H1 (cell line): ENCODE measurements at regions not wholly inside any gene's neighbourhood (a gene's known extent, or its start where the extent isn't known, plus 50 kb on each side); places are given as distances from the start of the nearest gene placed in this dataset.

Experiments
- CTCF ChIA-PET: fragments of 300-600 bp; sonication (Branson Sonifier 250); formaldehyde crosslinking; loops from one replicate; lab custom pipeline; 2021; ENCODE audit not compliant: partially characterized antibody; lab: Charles Lee
- POLR2A ChIA-PET: fragments of 300-600 bp; sonication (Branson Sonifier 250); formaldehyde crosslinking; loops from one replicate; lab custom pipeline; 2021; ENCODE audit warnings: inconsistent platforms; ENCODE audit not compliant: partially characterized antibody; lab: Charles Lee
- DNase-seq, 2 experiments: peaks; one replicate each; pipeline versions ENCODE4 v3.0.0 to v3.0.0-alpha.2; 2010 to 2022; ENCODE audit warnings: low spot score in 2 of 2, low read depth in 1 of 2, mixed read lengths in 1 of 2
- FAIRE-seq: peaks from 2 replicates; lab custom pipeline; 2011; peaks lifted over from hg19 to GRCh38; lab: Jason Lieb, UNC
- H2AFZ ChIP-seq: 2 replicates; pipeline ENCODE4 v1.8.1; 2012; ENCODE audit warnings: low read length, inconsistent platforms
- H2AK5ac ChIP-seq: 2 replicates; pipeline ENCODE4 v1.6.1; 2013; ENCODE audit warnings: low read depth, low read length
- H2BK120ac ChIP-seq: replicated peaks from 2 replicates; pipeline ENCODE3; 2013; ENCODE audit warnings: low read depth, low read length, inconsistent platforms
- H2BK12ac ChIP-seq: 2 replicates; pipeline ENCODE4 v1.6.1; 2013; ENCODE audit warnings: low read depth, low read length
- H2BK15ac ChIP-seq: 2 replicates; pipeline ENCODE4 v1.6.1; 2013; ENCODE audit warnings: low read length
- H2BK20ac ChIP-seq: 2 replicates; pipeline ENCODE4 v1.6.1; 2013; ENCODE audit warnings: low read length
- H2BK5ac ChIP-seq: 2 replicates; pipeline ENCODE4 v1.6.1; 2013; ENCODE audit warnings: low read depth, low read length
- H3K14ac ChIP-seq: 2 replicates; pipeline ENCODE4 v1.6.1; 2013; ENCODE audit warnings: inconsistent platforms; ENCODE audit not compliant: insufficient read length
- H3K18ac ChIP-seq: 2 replicates; pipeline ENCODE4 v1.6.1; 2013; ENCODE audit warnings: low read length; ENCODE audit errors: extremely low read depth
- H3K23ac ChIP-seq: 2 replicates; pipeline ENCODE4 v1.6.1; 2013; ENCODE audit warnings: inconsistent platforms; ENCODE audit not compliant: insufficient read length
- H3K23me2 ChIP-seq: 2 replicates; pipeline ENCODE4 v1.6.1; 2013; ENCODE audit warnings: low read depth, low read length
- H3K27ac ChIP-seq: 2 replicates; pipeline ENCODE4 v1.6.1; 2011; ENCODE audit warnings: low read depth, low read length, inconsistent platforms
- H3K27me3 ChIP-seq, 4 experiments: replicated peaks in 1 of 4; 1 replicate in 1 of 4; 2 replicates in 3 of 4; pipeline versions ENCODE4 v1.6.1 to v1.8.1; 2011 to 2013; ENCODE audit warnings: low read length in 3 of 4, mild to moderate bottlenecking in 3 of 4, inconsistent platforms in 2 of 4, mixed read lengths in 2 of 4, moderate library complexity in 1 of 4; ENCODE audit not compliant: control insufficient read depth in 3 of 4, insufficient read depth in 3 of 4; ENCODE audit errors: extremely low read depth in 1 of 4
- H3K36me3 ChIP-seq, 4 experiments: 2 replicates each; pipeline versions ENCODE4 v1.6.1 to v1.8.1; 2011 to 2013; ENCODE audit warnings: mild to moderate bottlenecking in 4 of 4, low read length in 3 of 4, moderate library complexity in 2 of 4, control low read depth in 1 of 4, inconsistent platforms in 1 of 4; ENCODE audit not compliant: insufficient read depth in 4 of 4, control insufficient read depth in 2 of 4
- H3K4ac ChIP-seq: replicated peaks from 2 replicates; pipeline ENCODE3; 2013; ENCODE audit warnings: low read length, low read depth, mixed read lengths, inconsistent platforms; ENCODE audit not compliant: insufficient read length
- H3K4me1 ChIP-seq, 4 experiments: replicated peaks in 1 of 4; 1 replicate in 1 of 4; 2 replicates in 3 of 4; pipeline versions ENCODE4 v1.6.1 to v1.8.1; 2011 to 2013; ENCODE audit warnings: low read length in 3 of 4, inconsistent platforms in 2 of 4, mixed read lengths in 1 of 4; ENCODE audit not compliant: insufficient read depth in 4 of 4, control insufficient read depth in 3 of 4
- H3K4me2 ChIP-seq, 2 experiments: 2 replicates each; pipeline versions ENCODE4 v1.6.1 to v1.8.1; 2011 to 2013; ENCODE audit warnings: low read depth in 2 of 2, low read length in 2 of 2, control low read depth in 1 of 2, inconsistent platforms in 1 of 2, mild to moderate bottlenecking in 1 of 2; ENCODE audit not compliant: insufficient read depth in 1 of 2
- H3K4me3 ChIP-seq, 4 experiments: fragments of 200-600, 300-600 bp in 1 of 4; sonication (generic), shearing (Covaris generic), sonication (Bioruptor Twin) in 1 of 4; 2 replicates each; pipeline versions ENCODE4 v1.5.1 to v1.8.1; 2011 to 2016; ENCODE audit warnings: low read length in 4 of 4, low read depth in 3 of 4, control low read depth in 2 of 4, inconsistent platforms in 2 of 4, mild to moderate bottlenecking in 2 of 4, mixed read lengths in 1 of 4, moderate library complexity in 1 of 4; ENCODE audit not compliant: insufficient read depth in 2 of 4; ENCODE audit errors: extremely low read depth in 1 of 4
- H3K56ac ChIP-seq: replicated peaks from 2 replicates; pipeline ENCODE3; 2013; ENCODE audit warnings: low read depth, mild to moderate bottlenecking, mixed read lengths, low read length, inconsistent platforms; ENCODE audit not compliant: insufficient read length
- H3K79me1 ChIP-seq: 2 replicates; pipeline ENCODE4 v1.6.1; 2013; ENCODE audit warnings: low read depth, low read length, control low read depth
- H3K79me2 ChIP-seq, 2 experiments: 2 replicates each; pipeline versions ENCODE4 v1.6.1 to v1.8.1; 2012 to 2013; ENCODE audit warnings: low read length in 2 of 2, mild to moderate bottlenecking in 2 of 2, inconsistent platforms in 1 of 2; ENCODE audit not compliant: insufficient read depth in 2 of 2, control insufficient read depth in 1 of 2
- H3K9ac ChIP-seq, 4 experiments: replicated peaks in 1 of 4; 1 replicate in 1 of 4; 2 replicates in 3 of 4; pipeline versions ENCODE4 v1.6.1 to v1.8.1; 2011 to 2013; ENCODE audit warnings: low read depth in 3 of 4, low read length in 3 of 4, control low read depth in 2 of 4, mild to moderate bottlenecking in 2 of 4, moderate library complexity in 2 of 4, inconsistent platforms in 1 of 4; ENCODE audit errors: extremely low read depth in 1 of 4
- H3K9me3 ChIP-seq, 2 experiments: 2 replicates each; pipeline versions ENCODE4 v1.6.1 to v1.8.1; 2012 to 2013; ENCODE audit warnings: mild to moderate bottlenecking in 2 of 2, moderate library complexity in 2 of 2, control low read depth in 1 of 2, inconsistent platforms in 1 of 2, low read depth in 1 of 2, low read length in 1 of 2, mixed read lengths in 1 of 2; ENCODE audit not compliant: insufficient read depth in 2 of 2
- H4K20me1 ChIP-seq, 2 experiments: replicated peaks in 1 of 2; 2 replicates each; pipeline versions ENCODE3 to v1.8.1; 2011 to 2013; ENCODE audit warnings: inconsistent platforms in 2 of 2, low read length in 2 of 2, mild to moderate bottlenecking in 1 of 2; ENCODE audit not compliant: insufficient read depth in 2 of 2, control insufficient read depth in 1 of 2
- H4K5ac ChIP-seq: 2 replicates; pipeline ENCODE4 v1.6.1; 2013; ENCODE audit warnings: low read length, low read depth, mixed read lengths, inconsistent platforms; ENCODE audit not compliant: insufficient read length
- H4K8ac ChIP-seq: 2 replicates; pipeline ENCODE4 v1.8.0; 2013; ENCODE audit warnings: mild to moderate bottlenecking, moderate library complexity, low read length, inconsistent platforms; ENCODE audit not compliant: insufficient read depth; ENCODE audit errors: extremely low read depth
- H4K91ac ChIP-seq: replicated peaks from 2 replicates; pipeline ENCODE3; 2013; ENCODE audit warnings: low read length, mixed read lengths, inconsistent platforms; ENCODE audit not compliant: insufficient read length
- CBX8 ChIP-seq: fragments of 300-800, 300-1000 bp; sonication (generic); IDR thresholded peaks from 2 replicates; pipeline ENCODE4 v1.7.1; 2016; ENCODE audit warnings: low read depth, low read length, borderline replicate concordance
- EGR1 ChIP-seq: IDR thresholded peaks from 2 replicates; pipeline ENCODE4 v1.6.1; 2011; ENCODE audit warnings: low read depth, low read length, borderline replicate concordance
- PHF8 ChIP-seq: fragments of 200-600 bp; sonication (generic); conservative IDR thresholded peaks from 2 replicates; pipeline ENCODE4 v1.7.1; 2012; ENCODE audit warnings: low read depth, mild to moderate bottlenecking, inconsistent platforms, low read length, moderate library complexity
- RFX5 ChIP-seq: IDR thresholded peaks from 2 replicates; pipeline ENCODE4 v1.6.1; 2011; ENCODE audit warnings: low read depth, low read length, improper control_type of control experiment, borderline replicate concordance
- USF2 ChIP-seq: IDR thresholded peaks from 2 replicates; pipeline ENCODE4 v1.6.1; 2011; ENCODE audit warnings: low read length, improper control_type of control experiment
- WGBS, 2 experiments: shearing (Covaris generic) in 1 of 2; methylation state at CpG; one replicate each; pipeline versions ENCODE4 v1.1.6 to v1.1.7; 2013 to 2015; ENCODE audit warnings: low lambda C conversion rate in 2 of 2, mixed read lengths in 2 of 2, inconsistent platforms in 1 of 2, low coverage in 1 of 2, missing lambda C conversion rate in 1 of 2; ENCODE audit not compliant: insufficient replicate concordance in 2 of 2, insufficient coverage in 1 of 2, insufficient read length in 1 of 2; ENCODE audit errors: extremely low coverage in 1 of 2, missing lambda C conversion rate in 1 of 2; 5-methylcytosine and 5-hydroxymethylcytosine counted together

GRCh38 chr3:34346656-34347055 is 548.2 kb downstream of the PDCD6IP start:
- H4K8ac ChIP-seq = no peak overlapping the region
- no peaks in the 10 kb centered on the region for H4K20me1 ChIP-seq
- H3K4me2 ChIP-seq = no peak overlapping the region
- no peaks in the 10 kb centered on the region for H3K79me1 ChIP-seq
- no peak overlapping the region for H3K4ac ChIP-seq
- H3K4me3 ChIP-seq = no peak overlapping the region
- DNase-seq (no peak), FAIRE-seq (no peak)
- H3K18ac ChIP-seq = no peak overlapping the region
- H2BK5ac ChIP-seq = no peak overlapping the region
- 60% methylated on average over 2 of the region's 4 CpGs; no CpG with 5 or more reads in 1 of the 2 experiments for WGBS, 2 experiments
- no peak overlapping the region for H3K14ac ChIP-seq
- no peak overlapping the region for H2BK15ac ChIP-seq
- no peak overlapping the region for H3K23ac ChIP-seq
- H4K5ac ChIP-seq = no peak overlapping the region
- H3K56ac ChIP-seq = no peak overlapping the region
- no peak overlapping the region for H2AFZ ChIP-seq
- H3K9ac ChIP-seq = no peak overlapping the region
- no peaks in the 10 kb centered on the region for H3K23me2 ChIP-seq
- no peaks in the 10 kb centered on the region for H3K27me3 ChIP-seq
- no peak overlapping the region for H2BK120ac ChIP-seq
- H2BK20ac ChIP-seq = no peak overlapping the region
- H3K9me3 ChIP-seq = no peaks in the 10 kb centered on the region
- no peak overlapping the region for H3K27ac ChIP-seq
- H2AK5ac ChIP-seq = no peak overlapping the region
- no peaks in the 10 kb centered on the region for H3K4me1 ChIP-seq
- H2BK12ac ChIP-seq = no peak overlapping the region
- CTCF ChIA-PET = interaction anchor here (0.8 kb wide), 1 partner anchor 10 kb away, joined by 3 read pairs; no protein-coding TSS in a partner anchor
- POLR2A ChIA-PET = no interaction called here
- H3K79me2 ChIP-seq = no peaks in the 10 kb centered on the region
- no peak overlapping the region for H4K91ac ChIP-seq
- no peaks in the 10 kb centered on the region for H3K36me3 ChIP-seq
- TF ChIP-seq EGR1 (no peak), PHF8 (no peak), RFX5 (no peak), CBX8 (no peak), USF2 (no peak)
